ENCODE measurements at regions not wholly inside any gene's neighbourhood (a gene's known extent, or its start where the extent isn't known, plus 50 kb on each side); places are given as distances from the start of the nearest gene placed in this dataset.

- no peak for DNase-seq (ENCODE audit: low read depth in 2 of 2, low spot score in 1 of 2)
These were observed 166.0 kb upstream of the MDFIC start for GRCh38 chr7:114755856-114756255.

- DNase-seq (ENCODE audit: low read depth in 2 of 2, low spot score in 1 of 2) = no peak
These were observed 163.2 kb upstream of the MDFIC start for GRCh38 chr7:114758661-114759227.

GRCh38 chr7:114759347-114760062, 162.4 kb upstream of the MDFIC start:
- DNase-seq (ENCODE audit: low read depth in 2 of 2, low spot score in 1 of 2) = no peak

GRCh38 chr7:114760477-114760876, 161.4 kb upstream of the MDFIC start:
- DNase-seq (ENCODE audit: low read depth in 2 of 2, low spot score in 1 of 2) = no peak

DNA sequence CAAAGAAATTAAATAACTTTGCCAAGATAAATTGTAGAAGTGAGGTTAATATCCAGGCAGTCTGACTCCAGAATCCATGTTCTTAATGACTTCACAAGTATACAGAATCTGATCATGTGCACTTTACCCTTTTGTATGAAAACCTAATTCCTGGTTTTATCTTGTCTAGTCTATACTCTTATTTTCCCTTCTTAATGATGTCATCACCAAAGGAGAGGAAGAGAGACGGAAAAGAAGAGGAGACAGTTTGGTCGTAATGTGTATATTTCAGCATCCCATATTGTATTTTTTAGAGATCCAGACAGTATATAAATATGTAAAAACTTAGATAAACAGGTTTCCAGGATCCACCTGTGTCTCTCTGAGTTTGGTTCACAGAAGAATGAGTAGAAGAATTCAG, 159.9 kb upstream of the MDFIC start:
- DNase-seq (ENCODE audit: low read depth in 2 of 2, low spot score in 1 of 2) = no peak

DNA sequence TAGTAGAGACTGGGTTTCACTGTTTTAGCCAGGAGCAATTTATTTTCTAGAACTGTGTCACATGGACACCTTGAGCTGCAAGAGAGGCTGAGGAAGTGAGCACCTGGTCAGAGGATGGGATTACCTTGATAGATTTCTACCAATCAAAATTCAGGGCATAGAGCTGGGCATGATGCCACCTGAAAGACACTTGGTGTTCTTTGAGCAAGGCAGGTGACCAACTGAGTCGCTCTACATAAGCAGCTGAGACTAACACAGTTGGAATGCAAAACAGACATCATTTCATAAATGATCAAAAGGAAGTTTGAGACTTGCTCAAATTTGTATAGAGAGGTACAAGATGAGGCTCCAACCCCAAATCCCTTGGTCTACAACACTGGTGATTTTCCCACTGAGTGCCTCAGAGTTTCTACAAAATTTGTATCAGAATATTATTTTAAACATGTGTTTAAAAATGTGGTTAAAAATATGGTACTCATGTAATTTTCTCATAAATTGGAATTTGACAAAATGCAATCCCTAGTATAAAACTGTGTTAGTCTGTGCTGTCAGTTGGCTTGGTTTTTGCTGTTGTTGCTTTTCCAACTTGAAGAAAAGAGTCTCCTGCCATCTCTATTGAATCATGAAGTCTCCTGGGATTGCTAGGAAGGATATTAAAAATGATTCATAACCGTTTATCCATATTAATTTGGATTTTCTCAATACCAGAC, 156.4 kb upstream of the MDFIC start:
- DNase-seq (ENCODE audit: low read depth in 2 of 2, low spot score in 1 of 2) = no peak

DNA sequence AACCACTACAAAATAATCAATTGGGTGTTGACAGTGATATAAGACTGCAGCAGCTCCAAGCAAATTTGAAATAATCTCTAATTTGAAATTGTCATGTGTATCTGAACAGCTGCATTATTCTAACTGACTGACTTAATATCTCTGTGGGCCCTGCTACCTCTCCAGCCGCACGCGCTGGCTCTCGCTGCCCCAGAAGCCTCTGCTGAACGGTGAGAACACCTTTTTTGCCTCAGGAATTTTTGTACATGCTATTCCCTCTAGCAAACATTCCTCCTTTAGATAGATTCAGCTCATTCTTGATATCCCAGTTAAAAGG, 155.9 kb upstream of the MDFIC start:
- no peak for DNase-seq (ENCODE audit: low read depth in 2 of 2, low spot score in 1 of 2)

- no peak for DNase-seq (ENCODE audit: low read depth in 2 of 2, low spot score in 1 of 2)
These were observed 144.6 kb upstream of the MDFIC start for GRCh38 chr7:114777288-114777687.

GRCh38 chr7:114783508-114783907, 138.4 kb upstream of the MDFIC start:
- DNase-seq (ENCODE audit: low read depth in 2 of 2, low spot score in 1 of 2) = no peak

GRCh38 chr7:114784177-114784576, 137.7 kb upstream of the MDFIC start:
- no peak for DNase-seq (ENCODE audit: low read depth in 2 of 2, low spot score in 1 of 2)

DNA sequence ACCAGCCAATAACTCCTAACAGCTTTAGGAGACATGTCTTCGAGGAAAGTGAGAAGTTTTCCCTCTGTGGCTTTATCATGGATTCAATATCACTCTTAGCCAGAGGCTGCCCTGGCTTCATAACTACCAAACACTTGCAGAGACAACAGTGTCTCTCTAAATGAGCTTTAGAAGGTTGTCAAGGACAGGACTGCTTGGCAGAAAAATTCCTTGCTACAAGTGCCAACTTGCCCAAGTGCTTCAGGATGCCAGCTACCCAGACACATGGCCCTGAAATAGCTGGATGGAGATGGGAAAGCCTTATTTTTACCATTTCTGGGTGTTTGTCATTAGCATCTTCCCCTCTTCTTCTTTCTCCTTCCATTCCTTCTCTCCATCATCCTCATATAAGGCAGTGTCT, 137.1 kb upstream of the MDFIC start:
- no peak for DNase-seq (ENCODE audit: low read depth in 2 of 2, low spot score in 1 of 2)

DNA sequence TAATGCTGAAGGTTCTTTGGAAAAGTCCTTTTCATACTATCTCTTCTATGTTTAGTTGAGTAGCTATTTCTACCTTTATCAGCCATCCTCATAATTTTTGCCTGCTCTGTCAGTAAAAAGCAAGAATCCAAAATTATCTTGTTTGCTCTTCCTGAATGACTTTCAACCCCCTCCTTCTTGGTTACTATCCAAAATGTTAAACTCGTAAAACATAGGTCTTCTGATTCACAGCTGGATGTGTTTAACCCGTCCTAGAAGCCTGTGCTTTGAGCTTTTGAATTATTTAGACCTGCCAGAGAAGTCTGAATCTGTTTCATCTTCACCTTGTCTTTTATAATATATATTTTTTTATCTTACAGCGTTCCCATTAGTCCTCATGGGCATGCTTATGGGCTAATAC, 136.4 kb upstream of the MDFIC start:
- no peak for DNase-seq (ENCODE audit: low read depth in 2 of 2, low spot score in 1 of 2)

DNA sequence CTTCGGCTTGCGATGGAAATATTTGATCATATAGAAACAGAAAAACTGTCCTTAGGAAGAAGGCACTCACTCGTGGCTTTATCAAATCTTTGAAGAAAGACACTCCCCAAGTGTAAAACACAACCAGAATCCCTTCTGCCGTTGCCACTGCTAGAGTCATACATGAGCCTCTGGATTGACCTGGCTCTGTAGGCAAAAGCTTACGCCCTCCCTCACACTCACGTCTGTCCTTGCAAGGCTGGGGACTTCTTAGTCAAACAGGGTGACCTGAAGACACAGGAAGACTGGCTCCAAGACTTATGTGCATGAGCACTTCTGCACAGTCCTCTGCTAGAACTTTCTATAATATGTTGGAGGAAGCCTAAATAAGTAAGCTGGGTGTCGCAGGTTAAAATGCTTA, 135.4 kb upstream of the MDFIC start:
- no peak for DNase-seq (ENCODE audit: low read depth in 2 of 2, low spot score in 1 of 2)

DNA sequence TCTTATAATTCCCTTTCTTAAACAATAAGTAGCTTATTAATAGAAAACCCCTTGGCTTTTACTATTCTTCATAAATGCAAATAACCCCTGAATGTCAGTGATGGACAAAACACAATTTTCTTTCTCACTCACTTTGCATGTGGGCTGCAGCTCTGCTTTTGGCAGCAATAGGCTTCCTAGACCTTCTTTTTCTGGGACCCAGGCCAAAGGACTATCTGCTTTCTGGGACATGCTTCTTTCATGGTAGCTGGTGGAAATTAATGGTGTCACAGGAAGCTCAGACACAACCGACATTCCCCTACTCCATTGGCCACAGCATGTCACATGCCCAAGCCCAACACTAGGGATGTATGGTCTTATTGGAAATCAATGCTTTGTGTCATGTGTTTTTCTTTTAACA, 134.3 kb upstream of the MDFIC start:
- no peak for DNase-seq (ENCODE audit: low read depth in 2 of 2, low spot score in 1 of 2)

- no peak for DNase-seq (ENCODE audit: low read depth in 2 of 2, low spot score in 1 of 2)
These were observed 133.2 kb upstream of the MDFIC start for GRCh38 chr7:114788706-114789105.

DNA sequence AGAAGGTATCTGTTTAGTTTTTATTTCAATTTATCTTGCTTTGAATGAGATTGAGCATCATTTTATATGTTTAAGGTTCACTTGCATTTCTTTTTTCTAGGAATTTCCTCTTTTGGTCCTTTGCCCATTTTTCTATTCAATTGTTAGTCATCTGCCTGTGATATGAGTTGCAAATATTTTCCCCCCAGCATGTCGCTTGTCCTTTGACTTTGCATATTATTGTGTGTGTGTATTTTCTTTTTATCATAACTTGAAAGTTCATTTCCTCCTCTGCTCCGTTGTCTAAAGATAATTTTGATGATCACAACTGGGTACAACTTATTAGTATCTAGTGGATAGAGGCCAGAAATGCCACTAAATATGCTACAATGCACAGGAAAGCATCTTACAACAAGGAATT, 132.7 kb upstream of the MDFIC start:
- no peak for DNase-seq (ENCODE audit: low read depth in 2 of 2, low spot score in 1 of 2)

GRCh38 chr7:114789871-114790311, 132.0 kb upstream of the MDFIC start:
- no peak for DNase-seq (ENCODE audit: low read depth in 2 of 2, low spot score in 1 of 2)

GRCh38 chr7:114790521-114790920, 131.4 kb upstream of the MDFIC start:
- DNase-seq (ENCODE audit: low read depth in 2 of 2, low spot score in 1 of 2) = no peak

DNA sequence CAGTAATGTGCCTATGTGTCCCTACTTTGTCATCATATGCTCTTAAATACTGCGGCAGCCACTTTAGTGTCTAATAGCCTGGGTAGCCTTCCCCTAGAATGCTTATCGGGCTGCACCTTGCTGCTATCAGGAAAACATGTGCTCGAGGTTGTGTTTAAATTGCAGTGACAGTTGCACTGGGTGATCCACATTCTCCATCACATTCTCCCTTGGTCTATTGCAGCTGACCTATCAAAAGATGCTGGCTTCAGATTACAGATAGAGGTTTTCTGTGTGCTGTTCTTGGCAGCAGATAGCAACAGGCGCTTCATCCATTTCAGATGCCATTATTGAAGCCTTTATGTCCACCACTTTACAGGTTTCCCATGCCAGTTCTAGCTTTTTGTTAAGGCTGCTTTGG, 130.1 kb upstream of the MDFIC start:
- DNase-seq (ENCODE audit: low read depth in 2 of 2, low spot score in 1 of 2) = no peak

DNA sequence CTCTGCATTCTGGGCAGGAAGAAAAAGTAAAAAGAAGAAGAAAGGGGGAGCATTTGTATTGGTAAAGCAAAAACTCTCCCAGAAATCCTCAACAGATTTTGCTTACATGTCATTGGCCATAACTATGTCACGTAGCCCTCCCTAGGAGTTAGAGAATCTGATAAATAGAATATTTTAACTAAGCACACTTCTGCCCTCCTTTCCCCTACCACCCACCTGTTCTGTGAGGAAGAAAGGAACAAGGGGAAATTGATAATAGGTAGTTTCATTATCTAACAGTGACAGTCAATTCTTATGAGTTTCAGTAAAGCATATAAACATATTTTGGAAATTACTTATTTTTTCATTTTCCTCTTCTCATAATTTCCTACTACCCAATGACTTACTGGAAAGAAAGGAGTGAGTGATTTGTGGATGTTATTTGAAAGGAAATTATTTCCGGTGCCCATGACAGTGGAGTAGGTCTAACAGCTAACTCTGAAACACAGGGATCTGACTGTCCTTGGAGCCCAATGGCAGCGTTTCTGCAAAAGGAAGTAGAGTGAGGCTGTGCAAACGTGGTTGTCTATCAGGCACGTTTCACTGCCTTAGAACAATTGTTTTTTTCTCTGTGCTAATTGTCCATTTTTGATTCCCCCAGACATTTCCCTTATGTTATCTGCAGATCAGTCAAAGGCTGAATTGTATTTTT, 128.6 kb upstream of the MDFIC start:
- no peak for DNase-seq (ENCODE audit: low read depth in 2 of 2, low spot score in 1 of 2)

- DNase-seq (ENCODE audit: low read depth in 2 of 2, low spot score in 1 of 2) = no peak
These were observed 126.4 kb upstream of the MDFIC start for GRCh38 chr7:114795475-114795874.

DNA sequence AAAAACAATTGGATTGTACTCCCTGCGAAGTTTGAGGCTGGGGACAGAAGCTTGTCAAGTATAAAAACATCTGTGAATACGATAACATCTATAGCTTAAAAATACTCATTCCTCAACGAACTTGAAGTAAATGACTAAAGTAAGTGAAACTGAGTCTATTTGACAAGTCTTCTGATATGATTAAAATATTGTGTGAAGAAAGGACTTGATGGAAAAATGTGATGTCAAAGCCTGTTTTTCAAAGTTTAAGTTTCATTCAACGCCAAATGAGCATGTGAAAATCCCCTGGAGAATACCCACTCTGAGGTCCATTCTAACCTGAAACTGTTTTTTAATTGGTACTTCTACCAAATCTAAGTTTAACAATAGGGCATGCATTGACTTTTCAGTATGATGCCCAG, 122.3 kb upstream of the MDFIC start:
- DNase-seq (ENCODE audit: low read depth in 2 of 2, low spot score in 1 of 2) = no peak
